Progenitor cell of endocrine pancreas (in vitro differentiated cells): ENCODE measurements at regions not wholly inside any gene's neighbourhood (a gene's known extent, or its start where the extent isn't known, plus 50 kb on each side); places are given as distances from the start of the nearest gene placed in this dataset.
"Not testable (repeated sequence)": the region's sequence is repeated elsewhere in the genome, so short reads cannot be mapped to it uniquely, and the experiment has no call there.

Experiments used
- DNase-seq: peaks from one replicate; pipeline ENCODE4 v3.0.0; 2021; ENCODE audit warnings: low spot score; ENCODE audit not compliant: unreplicated experiment
- H3K27ac Mint-ChIP-seq: 2 replicates; pipeline ENCODE4 v1.8.0; 2021; ENCODE audit warnings: mild to moderate bottlenecking, moderate library complexity, mixed read lengths
- H3K27me3 Mint-ChIP-seq: 2 replicates; pipeline ENCODE4 v1.8.0; 2021; ENCODE audit warnings: mixed read lengths
- H3K36me3 Mint-ChIP-seq: 2 replicates; pipeline ENCODE4 v1.8.0; 2022; ENCODE audit warnings: mixed read lengths; ENCODE audit not compliant: insufficient read depth
- H3K4me1 Mint-ChIP-seq: 2 replicates; pipeline ENCODE4 v1.8.0; 2021; ENCODE audit warnings: low read depth, mixed read lengths
- H3K4me3 Mint-ChIP-seq: 2 replicates; pipeline ENCODE4 v1.8.0; 2021; ENCODE audit warnings: low read depth, mild to moderate bottlenecking, moderate library complexity, mixed read lengths
- H3K9me3 Mint-ChIP-seq: 2 replicates; pipeline ENCODE4 v1.8.0; 2021; ENCODE audit warnings: low read depth, mixed read lengths
- CTCF ChIP-seq: fragments of 200-600 bp; sonication (generic); IDR thresholded peaks from one replicate; pipeline ENCODE4 v1.5.0; 2021; ENCODE audit warnings: antibody characterized with exemption, mild to moderate bottlenecking; ENCODE audit not compliant: unreplicated experiment

DNA sequence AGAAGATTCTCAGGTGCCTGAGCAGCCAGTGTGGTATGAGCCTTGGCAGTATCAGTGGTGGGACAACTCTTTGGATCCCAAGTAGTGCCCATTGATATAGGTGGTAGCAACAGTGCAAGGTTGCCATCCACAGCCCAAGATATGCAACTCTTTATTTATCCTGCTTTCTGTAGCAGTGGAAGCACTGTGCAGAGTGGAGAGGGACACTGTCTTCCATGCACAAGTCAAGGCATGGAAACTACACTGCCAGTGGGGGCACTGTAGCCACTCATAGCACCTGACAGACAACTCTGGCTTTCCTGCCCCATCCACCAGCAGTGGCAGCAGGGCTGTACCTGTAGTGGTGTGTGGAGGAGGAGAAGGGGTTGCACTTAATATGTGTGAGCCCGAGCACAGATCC lies 409.6 kb upstream of the TMEFF2 start:
- Mint-ChIP-seq H3K27me3 (no peaks in the 10 kb centered on the region), H3K4me3 (no peak overlapping the region), H3K27ac (no peak overlapping the region), H3K9me3 (no peaks in the 10 kb centered on the region), H3K36me3 (no peaks in the 10 kb centered on the region), H3K4me1 (no peaks in the 10 kb centered on the region)
- no peak for TF ChIP-seq CTCF
- DNase-seq, result no peak

GRCh38 chr2:192598649-192599048 lies 403.9 kb upstream of the TMEFF2 start:
- not testable (repeated sequence) for H3K4me1 Mint-ChIP-seq, H3K27ac Mint-ChIP-seq, H3K4me3 Mint-ChIP-seq, H3K36me3 Mint-ChIP-seq, DNase-seq, H3K9me3 Mint-ChIP-seq, H3K27me3 Mint-ChIP-seq

DNA sequence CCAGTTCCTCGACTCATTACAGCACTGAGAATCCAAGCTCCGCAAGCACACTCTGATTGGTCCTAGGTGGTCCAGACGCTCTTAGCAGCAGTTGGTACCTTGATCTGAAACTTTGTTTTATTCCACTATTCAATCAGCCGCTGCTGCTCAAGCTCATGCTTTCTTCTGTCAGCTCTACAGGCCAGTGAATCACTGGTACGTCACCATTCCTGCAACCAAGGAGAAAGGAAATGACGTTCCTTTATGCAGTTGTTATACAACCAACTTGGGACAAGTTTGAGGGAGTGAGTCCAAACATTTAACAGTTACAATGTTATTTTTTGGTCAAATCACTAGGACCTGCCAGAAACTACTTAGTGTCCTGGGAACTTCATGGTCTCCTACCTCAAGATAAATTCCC lies 398.8 kb upstream of the TMEFF2 start:
- no peak for DNase-seq
- no peaks in the 10 kb centered on the region for H3K27me3 Mint-ChIP-seq
- no peaks in the 10 kb centered on the region for H3K4me1 Mint-ChIP-seq
- H3K9me3 Mint-ChIP-seq, result peaks cover 5% of the 10 kb centered on the region
- H3K27ac Mint-ChIP-seq, result no peak overlapping the region
- no peaks in the 10 kb centered on the region for H3K36me3 Mint-ChIP-seq
- no peak for TF ChIP-seq CTCF
- no peak overlapping the region for H3K4me3 Mint-ChIP-seq

DNA sequence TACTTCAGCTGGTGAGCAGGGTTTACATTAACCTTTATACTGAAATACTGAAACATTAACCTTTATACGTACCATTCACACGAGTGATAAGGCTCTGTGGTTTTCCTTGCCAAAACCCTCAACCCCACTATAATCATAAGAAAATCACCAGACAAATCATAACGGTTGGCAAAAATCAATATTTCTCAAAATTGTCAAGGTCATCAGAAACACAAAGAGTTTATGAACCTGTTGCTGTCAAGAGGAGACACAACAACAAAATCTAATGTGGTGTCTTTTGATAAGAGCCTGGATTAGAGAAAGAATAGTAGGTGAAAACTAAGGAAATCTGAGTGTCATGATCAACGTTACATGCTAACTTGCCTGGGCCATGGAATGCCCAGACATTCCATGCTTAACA lies 396.9 kb upstream of the TMEFF2 start:
- Mint-ChIP-seq H3K9me3 (peaks cover 7% of the 10 kb centered on the region), H3K36me3 (no peaks in the 10 kb centered on the region), H3K4me3 (no peak overlapping the region), H3K27me3 (no peaks in the 10 kb centered on the region), H3K27ac (no peak overlapping the region), H3K4me1 (no peaks in the 10 kb centered on the region)
- TF ChIP-seq CTCF, result no peak
- no peak for DNase-seq

DNA sequence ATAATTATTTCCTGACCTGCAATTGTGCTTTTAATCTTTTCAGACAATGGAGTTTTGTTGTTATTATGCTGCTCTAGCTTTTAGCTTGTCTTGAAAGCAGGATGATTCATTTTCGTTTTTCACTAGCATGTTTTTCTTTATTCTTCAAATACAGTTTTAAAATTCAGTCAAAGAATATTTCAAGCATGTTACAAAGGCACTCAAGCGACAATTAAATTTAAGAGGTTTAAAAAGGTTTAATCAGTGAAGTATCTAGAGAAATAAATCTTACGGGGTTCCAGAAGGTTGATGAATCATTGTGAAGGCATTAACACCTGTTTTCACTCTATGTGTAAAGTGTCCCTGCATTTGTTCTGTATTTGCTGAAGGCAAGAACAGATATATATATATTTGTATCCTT lies 390.7 kb upstream of the TMEFF2 start:
- peaks cover 3% of the 10 kb centered on the region for H3K4me1 Mint-ChIP-seq
- H3K9me3 Mint-ChIP-seq, result peaks cover 4% of the 10 kb centered on the region

More for the DNA sequence above, 390.7 kb upstream of the TMEFF2 start:
- DNase-seq, result no peak
- no peak overlapping the region for H3K27ac Mint-ChIP-seq
- H3K27me3 Mint-ChIP-seq, result no peaks in the 10 kb centered on the region
- no peaks in the 10 kb centered on the region for H3K36me3 Mint-ChIP-seq
- no peak for TF ChIP-seq CTCF
- no peak overlapping the region for H3K4me3 Mint-ChIP-seq
